Large intestine (tissue), 3 donors: ENCODE measurements at regions not wholly inside any gene's neighbourhood (a gene's known extent, or its start where the extent isn't known, plus 50 kb on each side); places are given as distances from the start of the nearest gene placed in this dataset.

ENCODE experiments used
- DNase-seq, 2 donors: peaks; one replicate each; pipeline versions ENCODE4 v3.0.0 to v3.0.0-alpha.2; 2013
- H3K27ac ChIP-seq: one replicate; pipeline ENCODE4 v1.5.1; 2013; ENCODE audit warnings: low read length
- H3K27me3 ChIP-seq: 2 replicates; pipeline ENCODE4 v1.6.1; 2013; ENCODE audit warnings: low read length; ENCODE audit not compliant: control insufficient read depth, insufficient read depth
- H3K36me3 ChIP-seq: 2 replicates; pipeline ENCODE4 v1.6.1; 2013; ENCODE audit warnings: low read length; ENCODE audit not compliant: control insufficient read depth, insufficient read depth
- H3K4me1 ChIP-seq: one replicate; pipeline ENCODE4 v1.6.1; 2013; ENCODE audit warnings: low read length; ENCODE audit not compliant: control insufficient read depth, insufficient read depth
- H3K4me3 ChIP-seq: one replicate; pipeline ENCODE4 v1.5.1; 2013; ENCODE audit warnings: low read length
- H3K9me3 ChIP-seq: one replicate; pipeline ENCODE4 v1.6.1; 2013; ENCODE audit warnings: mild to moderate bottlenecking, low read depth, low read length, moderate library complexity; ENCODE audit not compliant: control insufficient read depth
- WGBS: methylation state at CpG from one replicate; pipeline ENCODE4 v1.1.5; 2013; ENCODE audit warnings: low lambda C conversion rate; ENCODE audit not compliant: insufficient coverage; 5-methylcytosine and 5-hydroxymethylcytosine counted together

GRCh38 chr14:38723277-38723676, 379.8 kb downstream of the SEC23A start:
- Histone ChIP-seq H3K27me3 (no peaks in the 10 kb centered on the region), H3K9me3 (no peaks in the 10 kb centered on the region), H3K4me1 (no peaks in the 10 kb centered on the region), H3K27ac (no peak overlapping the region), H3K4me3 (no peak overlapping the region), H3K36me3 (no peaks in the 10 kb centered on the region)
- DNase-seq, result no peak
- 100% methylated on average over 1 of the region's 1 CpG for WGBS

- Histone ChIP-seq H3K27me3 (no peaks in the 10 kb centered on the region), H3K9me3 (no peaks in the 10 kb centered on the region), H3K27ac (no peak overlapping the region), H3K4me3 (no peak overlapping the region), H3K4me1 (no peaks in the 10 kb centered on the region), H3K36me3 (no peaks in the 10 kb centered on the region)
- WGBS, result 64% methylated on average over 2 of the region's 4 CpGs
- peak; percentile 44 to 59 for DNase-seq
Measured at GRCh38 chr14:38721822-38722431, 381.1 kb downstream of the SEC23A start.

GRCh38 chr14:38718519-38718918, 384.5 kb downstream of the SEC23A start:
- Histone ChIP-seq H3K27me3 (no peaks in the 10 kb centered on the region), H3K9me3 (no peaks in the 10 kb centered on the region), H3K4me1 (no peaks in the 10 kb centered on the region), H3K36me3 (no peaks in the 10 kb centered on the region), H3K27ac (no peak overlapping the region), H3K4me3 (no peak overlapping the region)
- 75% methylated on average over 1 of the region's 2 CpGs for WGBS
- peak in 1 of 2 donors; percentile 11 for DNase-seq

GRCh38 chr14:38716926-38717325, 386.1 kb downstream of the SEC23A start:
- Histone ChIP-seq H3K27ac (no peak overlapping the region), H3K27me3 (peaks cover 2% of the 10 kb centered on the region), H3K36me3 (no peaks in the 10 kb centered on the region), H3K9me3 (no peaks in the 10 kb centered on the region), H3K4me1 (no peaks in the 10 kb centered on the region), H3K4me3 (no peak overlapping the region)
- WGBS, result 83% methylated on average over 1 of the region's 3 CpGs
- no peak for DNase-seq

GRCh38 chr14:38710881-38711280, 392.2 kb downstream of the SEC23A start:
- Histone ChIP-seq H3K27me3 (peaks cover 2% of the 10 kb centered on the region), H3K9me3 (no peaks in the 10 kb centered on the region), H3K4me3 (no peak overlapping the region), H3K36me3 (no peaks in the 10 kb centered on the region), H3K27ac (no peak overlapping the region), H3K4me1 (no peaks in the 10 kb centered on the region)
- 93% methylated on average over 2 of the region's 3 CpGs for WGBS
- no peak for DNase-seq

GRCh38 chr14:38710196-38710595, 392.8 kb downstream of the SEC23A start:
- H3K36me3 ChIP-seq, result no peaks in the 10 kb centered on the region
- no peak overlapping the region for H3K27ac ChIP-seq
- H3K9me3 ChIP-seq, result no peaks in the 10 kb centered on the region
- no peak for DNase-seq
- no peak overlapping the region for H3K4me3 ChIP-seq
- WGBS, result no CpG with 5 or more reads among the region's 6 CpGs
- H3K4me1 ChIP-seq, result no peaks in the 10 kb centered on the region
- H3K27me3 ChIP-seq, result peaks cover 2% of the 10 kb centered on the region

- no CpG with 5 or more reads among the region's 5 CpGs for WGBS
- Histone ChIP-seq H3K4me3 (no peak overlapping the region), H3K36me3 (no peaks in the 10 kb centered on the region), H3K4me1 (no peaks in the 10 kb centered on the region), H3K9me3 (no peaks in the 10 kb centered on the region), H3K27me3 (no peaks in the 10 kb centered on the region), H3K27ac (no peak overlapping the region)
- DNase-seq, result no peak
Measured at GRCh38 chr14:38705220-38705619, 397.8 kb downstream of the SEC23A start.

GRCh38 chr14:38704220-38704619, 398.8 kb downstream of the SEC23A start:
- H3K36me3 ChIP-seq, result no peaks in the 10 kb centered on the region
- H3K27me3 ChIP-seq, result no peaks in the 10 kb centered on the region
- H3K4me3 ChIP-seq, result no peak overlapping the region
- no peaks in the 10 kb centered on the region for H3K9me3 ChIP-seq
- 100% methylated on average over 1 of the region's 1 CpG for WGBS
- H3K27ac ChIP-seq, result no peak overlapping the region
- DNase-seq, result no peak
- H3K4me1 ChIP-seq, result no peaks in the 10 kb centered on the region

- no peaks in the 10 kb centered on the region for H3K4me1 ChIP-seq
- WGBS, result 40% methylated on average over 2 of the region's 3 CpGs
- no peak overlapping the region for H3K4me3 ChIP-seq
- H3K27ac ChIP-seq, result no peak overlapping the region
- DNase-seq, result no peak
- H3K9me3 ChIP-seq, result no peaks in the 10 kb centered on the region
- no peaks in the 10 kb centered on the region for H3K36me3 ChIP-seq
- H3K27me3 ChIP-seq, result no peaks in the 10 kb centered on the region
Measured at GRCh38 chr14:38696925-38697324, 406.1 kb downstream of the SEC23A start.

- Histone ChIP-seq H3K27ac (no peak overlapping the region), H3K9me3 (no peaks in the 10 kb centered on the region), H3K27me3 (no peaks in the 10 kb centered on the region), H3K4me3 (no peak overlapping the region), H3K36me3 (no peaks in the 10 kb centered on the region), H3K4me1 (no peaks in the 10 kb centered on the region)
- no peak for DNase-seq
- no CpG with 5 or more reads among the region's 2 CpGs for WGBS
Measured at GRCh38 chr14:38693423-38693822, 409.6 kb downstream of the SEC23A start.

- 100% methylated on average over 1 of the region's 3 CpGs for whole genome bisulfite sequencing
- Histone ChIP-seq H3K27ac (no peak overlapping the region), H3K36me3 (no peaks in the 10 kb centered on the region), H3K4me3 (no peak overlapping the region), H3K9me3 (no peaks in the 10 kb centered on the region), H3K4me1 (no peaks in the 10 kb centered on the region), H3K27me3 (no peaks in the 10 kb centered on the region)
- no peak for DNase-seq
Measured at GRCh38 chr14:38669027-38669426, 413.1 kb upstream of the CLEC14A start.
